ENCODE measurements at regions not wholly inside any gene's neighbourhood (a gene's known extent, or its start where the extent isn't known, plus 50 kb on each side); places are given as distances from the start of the nearest gene placed in this dataset.
"Not testable (repeated sequence)": the region's sequence is repeated elsewhere in the genome, so short reads cannot be mapped to it uniquely, and the experiment has no call there.

DNA sequence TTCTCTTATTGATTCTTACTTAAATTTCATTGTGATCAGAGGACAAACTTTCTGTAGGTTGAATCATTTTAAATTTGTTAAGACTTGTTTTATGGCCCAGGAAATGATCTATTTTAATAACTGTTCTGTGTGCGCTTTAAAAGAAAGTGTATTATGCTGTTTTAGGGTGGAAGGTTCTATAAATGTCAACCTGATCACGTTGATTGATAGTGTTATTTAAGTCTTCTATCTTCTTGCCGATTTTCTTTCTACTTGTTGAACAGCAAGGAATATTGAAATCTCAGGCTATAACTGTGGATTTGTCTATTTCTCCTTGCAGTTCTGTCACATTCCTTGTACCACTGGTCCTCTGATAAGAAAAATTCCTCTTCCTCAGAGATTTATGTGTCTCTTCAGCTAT lies 112.7 kb downstream of the TANC2 start:
- no peak for DNase-seq (ENCODE audit: low spot score)

DNA sequence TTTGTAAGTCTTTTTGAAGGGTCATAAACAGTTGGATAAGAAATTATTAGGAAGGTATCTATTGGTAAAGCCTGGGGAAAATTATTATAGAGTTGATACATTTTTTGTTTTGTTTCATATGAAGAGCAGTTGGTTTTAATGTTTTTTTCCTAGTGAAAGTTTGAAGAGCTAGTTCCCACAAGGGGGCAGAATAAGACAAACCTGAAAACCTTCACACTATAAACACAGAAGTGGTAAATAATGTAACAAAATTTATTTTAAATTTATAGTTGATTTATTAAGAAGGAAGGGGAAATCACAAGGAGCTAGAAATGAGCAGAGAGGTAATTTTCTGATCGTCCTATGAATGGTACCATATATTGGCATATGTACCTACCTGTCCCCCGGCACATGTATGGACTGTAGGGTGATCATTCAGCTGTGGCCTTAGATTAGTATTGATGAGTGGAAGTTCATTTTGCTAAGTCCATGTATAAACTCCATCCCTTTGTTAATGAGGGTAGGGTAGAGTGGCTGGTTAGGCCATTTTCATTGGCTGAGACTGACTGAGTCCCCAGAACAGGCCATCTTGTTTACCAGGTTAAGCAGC lies 116.3 kb downstream of the TANC2 start:
- DNase-seq (ENCODE audit: low spot score): peak; percentile 21

DNA sequence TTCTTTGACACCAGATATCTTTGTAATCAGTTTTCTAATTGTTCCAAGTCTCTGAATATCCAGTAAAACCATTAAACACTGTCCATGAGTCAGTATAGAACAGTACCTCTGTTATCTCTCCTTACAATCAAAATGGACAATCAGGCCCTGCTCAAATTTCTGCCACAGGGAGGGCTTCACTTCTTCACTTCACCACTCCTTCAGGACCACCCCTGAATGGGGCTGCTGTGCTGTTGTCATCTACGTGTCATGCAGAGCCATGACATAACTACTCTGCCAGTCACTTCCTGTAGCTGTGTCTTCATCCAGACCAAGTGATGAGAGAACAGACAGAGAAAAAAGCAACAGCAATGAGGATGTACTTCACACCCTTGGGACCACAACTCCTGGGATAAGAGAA lies 116.9 kb downstream of the TANC2 start:
- peak; percentile 26 for DNase-seq (ENCODE audit: low spot score)

DNA sequence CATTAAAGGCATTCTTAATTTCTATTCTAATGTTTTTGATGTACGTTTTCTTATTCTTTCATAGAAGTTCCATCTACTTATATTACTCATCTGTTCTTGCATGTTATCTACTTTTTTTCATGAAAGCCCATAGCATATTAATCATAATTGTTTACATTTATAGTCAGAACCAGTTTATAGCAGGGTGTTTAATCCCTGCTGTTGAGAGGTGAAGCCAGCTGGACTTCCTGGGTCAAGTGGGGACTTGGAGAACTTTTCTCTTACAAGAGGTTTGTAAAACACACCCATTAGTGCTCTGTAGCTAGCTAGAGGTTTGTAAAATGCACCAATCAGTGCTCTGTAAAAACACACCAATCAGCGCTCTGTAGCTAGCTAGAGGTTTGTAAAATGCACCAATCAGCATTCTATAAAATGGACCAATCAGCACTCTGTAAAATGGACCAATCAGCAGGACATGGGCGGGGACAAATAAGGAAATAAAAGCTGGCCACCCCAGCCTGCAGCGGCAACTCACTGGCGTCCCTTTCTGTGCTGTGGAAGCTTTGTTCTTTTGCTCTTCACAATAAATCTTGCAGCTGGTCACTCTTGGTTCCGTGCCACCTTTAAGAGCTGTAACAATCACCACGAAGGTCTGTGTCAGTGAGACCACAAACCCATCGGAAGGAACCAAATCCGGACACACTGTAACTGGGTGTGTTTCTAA lies 120.6 kb downstream of the TANC2 start:
- DNase-seq (ENCODE audit: low spot score): no peak

GRCh38 chr17:63090358-63091114 lies 124.5 kb downstream of the TANC2 start:
- not testable (repeated sequence) for DNase-seq (ENCODE audit: low spot score)

- not testable (repeated sequence) for DNase-seq (ENCODE audit: low spot score)
These were observed 125.9 kb downstream of the TANC2 start for GRCh38 chr17:63091909-63092308.

- DNase-seq (ENCODE audit: low spot score): no peak
These were observed 128.6 kb downstream of the TANC2 start for GRCh38 chr17:63094631-63095030.

GRCh38 chr17:63095459-63095858 lies 129.4 kb downstream of the TANC2 start:
- DNase-seq (ENCODE audit: low spot score): no peak

GRCh38 chr17:63095879-63096278 lies 129.8 kb downstream of the TANC2 start:
- no peak for DNase-seq (ENCODE audit: low spot score)

DNA sequence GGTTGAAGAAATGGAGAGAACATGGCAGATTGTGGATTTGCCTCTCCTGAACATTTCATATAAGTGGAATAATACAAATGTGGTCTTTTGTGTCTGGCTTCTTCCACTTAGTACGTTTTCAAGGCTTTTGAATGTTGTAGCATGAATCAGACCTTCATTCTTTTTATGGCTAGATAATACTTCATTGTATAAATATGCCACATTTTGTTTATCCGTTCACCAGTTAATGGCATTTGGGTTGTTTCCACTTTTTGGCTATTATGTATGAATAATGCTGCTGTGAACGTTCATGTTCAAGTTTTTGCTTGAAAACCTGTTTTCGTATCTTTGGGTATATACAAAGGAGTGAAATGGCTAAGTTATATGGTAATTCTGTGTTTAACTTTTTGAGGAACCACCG lies 130.4 kb downstream of the TANC2 start:
- DNase-seq (ENCODE audit: low spot score): peak; percentile 60

- DNase-seq (ENCODE audit: low spot score): no peak
These were observed 133.4 kb downstream of the TANC2 start for GRCh38 chr17:63099425-63099824.

GRCh38 chr17:63102034-63102433 lies 136.0 kb downstream of the TANC2 start:
- no peak for DNase-seq (ENCODE audit: low spot score)

DNA sequence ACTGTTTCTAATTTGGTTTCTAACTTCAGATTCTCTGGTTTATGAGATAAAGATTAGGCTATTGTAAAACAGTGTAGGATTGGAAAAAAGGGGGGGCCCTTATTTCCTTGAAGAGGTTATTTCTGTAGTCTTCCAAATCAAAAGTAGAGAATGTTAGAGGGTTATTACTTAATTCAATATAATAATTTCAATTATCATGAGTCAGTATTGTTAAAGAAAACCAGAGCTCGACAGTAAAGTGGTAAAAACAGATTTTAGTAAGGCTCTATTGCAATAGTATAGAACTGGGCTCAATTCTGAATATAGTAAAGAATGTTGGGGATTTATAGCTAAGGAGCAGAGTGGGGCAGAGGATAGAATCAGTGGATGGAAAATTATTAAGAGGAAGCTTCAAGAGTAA lies 140.0 kb downstream of the TANC2 start:
- DNase-seq (ENCODE audit: low spot score): no peak

DNA sequence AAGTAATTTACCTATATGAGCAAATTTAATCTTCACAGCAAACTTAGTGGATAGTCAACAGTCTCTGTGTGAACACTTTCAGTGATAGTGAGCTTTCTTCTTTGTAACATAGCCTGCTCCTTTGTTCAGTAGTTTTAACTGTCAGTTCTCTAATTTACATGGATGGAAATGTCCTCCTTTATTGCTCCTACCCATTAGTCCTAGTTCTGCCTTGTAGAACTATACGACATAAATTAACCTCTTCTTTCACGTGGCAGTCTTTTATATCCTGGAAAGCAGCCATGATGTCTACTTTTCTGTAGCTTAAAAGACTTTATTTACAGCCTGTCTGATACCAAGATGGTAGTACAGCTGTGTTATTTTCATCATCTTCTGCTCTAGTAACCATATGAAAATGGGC lies 143.6 kb downstream of the TANC2 start:
- DNase-seq (ENCODE audit: low spot score): no peak

DNA sequence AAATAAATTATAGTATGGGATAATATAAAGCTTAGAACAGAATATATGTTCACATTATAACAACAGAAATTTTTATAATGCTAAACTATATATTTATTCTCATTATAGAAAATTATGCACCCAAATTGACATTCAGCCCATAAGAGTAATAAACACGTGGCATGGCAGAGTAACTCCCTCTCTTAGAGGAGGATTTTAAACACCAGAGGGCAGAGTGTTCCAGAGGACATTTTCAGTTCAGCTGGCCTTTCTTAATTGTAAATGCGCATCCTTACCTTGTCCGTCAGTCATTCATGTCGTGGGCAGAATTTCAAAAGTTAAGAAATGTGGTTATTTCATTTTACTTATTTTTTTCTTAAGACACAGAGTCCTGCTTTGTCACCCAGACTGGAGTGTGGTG lies 147.1 kb downstream of the TANC2 start:
- DNase-seq (ENCODE audit: low spot score): no peak

DNA sequence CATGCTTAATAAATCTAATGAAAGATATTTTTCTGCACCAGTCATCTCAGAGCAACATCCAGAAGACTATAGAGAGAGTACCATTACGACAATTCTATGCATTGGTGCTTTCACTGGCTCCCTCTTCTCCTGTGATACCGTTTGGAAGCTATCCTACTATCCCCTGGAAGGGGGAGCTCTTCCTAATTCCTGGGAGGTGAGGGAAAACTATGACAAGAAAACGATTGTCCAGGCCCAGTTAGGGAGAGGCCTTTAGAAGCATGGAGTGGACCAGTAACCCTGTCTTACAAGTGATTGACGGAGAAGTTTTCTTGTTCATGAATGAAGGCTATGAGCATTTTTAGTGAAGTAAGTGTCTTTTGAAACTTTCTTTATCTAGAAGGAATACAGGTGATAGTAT lies 150.2 kb downstream of the TANC2 start:
- DNase-seq (ENCODE audit: low spot score): no peak

DNA sequence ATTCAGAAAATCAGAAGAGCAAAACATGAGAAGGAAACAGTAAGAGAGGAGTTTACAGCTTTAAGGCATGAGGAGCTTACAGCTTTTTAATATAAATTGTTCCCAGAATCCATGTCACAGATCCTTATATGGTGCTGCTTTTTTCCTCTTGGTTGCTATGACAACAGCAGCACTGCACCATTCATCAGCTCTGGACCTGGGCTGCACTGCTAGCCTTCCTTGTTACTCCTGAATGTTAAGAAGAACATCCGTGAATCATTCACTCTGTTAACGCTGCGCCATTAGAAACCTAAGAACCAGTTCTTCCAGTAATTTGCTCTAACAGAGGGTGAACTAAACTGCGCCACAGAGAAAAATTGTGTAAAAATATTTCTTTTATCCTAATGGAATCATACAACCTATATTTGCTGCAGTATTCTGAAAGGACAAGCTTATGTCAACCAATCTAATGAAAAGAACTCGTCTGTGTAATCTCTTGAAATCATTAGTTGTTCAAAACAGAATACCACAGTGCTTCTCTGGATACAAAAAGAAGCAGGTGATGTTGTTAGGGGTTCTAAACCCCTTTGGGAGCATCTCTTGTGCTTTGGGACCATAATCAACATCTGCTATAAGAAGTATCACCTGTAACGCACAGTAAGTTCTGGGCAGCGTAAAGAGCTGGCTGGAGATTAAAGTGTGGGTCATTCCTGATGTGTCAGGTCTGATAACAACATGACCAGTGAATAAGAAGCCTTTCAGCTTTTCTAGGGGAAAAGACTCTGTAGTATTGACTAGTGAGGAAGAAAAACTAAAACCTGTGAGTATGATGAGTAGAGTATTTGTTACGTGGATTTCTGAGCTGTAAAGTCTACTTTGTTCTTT lies 151.2 kb downstream of the TANC2 start:
- peak; percentile 12 for DNase-seq (ENCODE audit: low spot score)

DNA sequence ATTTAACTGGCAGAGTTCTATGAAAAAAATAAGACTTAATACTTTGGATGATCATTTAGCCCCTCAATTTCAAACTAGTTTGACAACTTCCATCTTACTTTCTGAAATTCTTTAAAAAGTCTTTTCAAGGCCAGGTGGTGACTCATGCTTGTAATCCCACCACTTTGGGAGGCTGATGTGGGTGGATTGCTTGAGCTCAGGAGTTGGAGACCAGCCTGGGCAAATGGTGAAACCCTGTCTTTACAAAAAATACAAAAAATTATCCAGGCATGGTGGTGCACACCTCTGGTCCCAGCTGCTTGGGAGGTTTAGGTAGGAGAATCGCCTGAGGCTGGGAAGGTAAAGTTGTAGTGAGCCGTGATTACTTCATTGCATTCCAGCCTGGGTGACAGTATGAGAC lies 154.4 kb downstream of the TANC2 start:
- DNase-seq (ENCODE audit: low spot score): no peak

DNA sequence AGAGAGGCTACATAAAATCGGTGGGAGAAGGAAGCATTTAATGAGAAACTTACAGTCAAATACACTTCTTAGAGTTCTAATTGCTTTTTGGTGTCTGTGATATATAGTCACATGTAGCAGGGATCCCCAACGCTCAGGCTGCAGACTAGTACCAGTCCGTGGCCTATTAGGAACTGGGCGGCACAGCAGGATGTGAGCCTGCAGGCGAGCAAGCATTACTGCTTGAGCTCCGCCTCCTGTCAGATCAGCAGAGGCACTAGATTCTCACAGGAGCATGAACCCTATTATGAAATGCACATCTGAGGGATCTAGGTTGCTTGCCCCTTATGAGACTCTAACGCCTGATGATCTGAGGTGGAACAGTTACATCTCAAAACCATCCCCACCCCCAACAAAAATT lies 158.5 kb downstream of the TANC2 start:
- peak; percentile 13 for DNase-seq (ENCODE audit: low spot score)

DNA sequence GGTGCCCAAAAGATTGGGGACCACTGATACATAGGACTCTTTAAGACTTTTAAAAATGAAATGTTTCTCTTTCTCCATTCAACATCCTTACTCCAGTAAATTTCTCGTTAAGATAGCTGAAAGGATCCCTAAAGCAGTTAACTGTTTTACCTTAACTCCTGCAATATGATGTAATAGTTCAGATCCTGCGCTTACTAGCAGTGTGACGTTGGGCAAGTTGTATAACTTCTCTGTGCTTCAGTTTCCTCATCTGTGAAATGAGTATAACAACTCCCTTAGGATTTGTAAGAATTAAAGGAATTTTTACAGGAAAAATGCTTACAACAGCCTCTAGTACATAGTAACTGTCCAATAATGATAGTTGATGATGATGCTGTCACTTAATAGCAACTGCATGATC lies 158.9 kb downstream of the TANC2 start:
- DNase-seq (ENCODE audit: low spot score): no peak

GRCh38 chr17:63125987-63126386 lies 160.0 kb downstream of the TANC2 start:
- DNase-seq (ENCODE audit: low spot score): no peak

- DNase-seq (ENCODE audit: low spot score): no peak
These were observed 160.6 kb downstream of the TANC2 start for GRCh38 chr17:63126607-63127006.

Data from H4 (cell line).